A673 (cell line): ENCODE measurements at regions not wholly inside any gene's neighbourhood (a gene's known extent, or its start where the extent isn't known, plus 50 kb on each side); places are given as distances from the start of the nearest gene placed in this dataset.

Source experiments
- BruUV-seq: library from RNA; stranded (reverse); fragments of 400-500 nt; replicated peaks from 2 replicates; lab custom pipeline; 2021; lab: Mats Ljungman, UMichigan
- CTCF ChIA-PET: fragments of 300-600 bp; sonication (Branson Sonifier 250); formaldehyde crosslinking; loops from one replicate; lab custom pipeline; 2022; ENCODE audit warnings: antibody characterized with exemption; lab: Charles Lee
- POLR2A ChIA-PET: fragments of 300-600 bp; sonication (Branson Sonifier 250); formaldehyde crosslinking; loops from one replicate; lab custom pipeline; 2022; ENCODE audit warnings: antibody characterized with exemption; ENCODE audit not compliant: low non-redundant PET; lab: Charles Lee
- DNase-seq: peaks from one replicate; pipeline ENCODE4 v3.0.0-alpha.2; 2015; ENCODE audit warnings: low spot score
- H3K27ac ChIP-seq: fragments of 200-600 bp; sonication (generic); 2 replicates; pipeline ENCODE4 v1.5.1; 2016; ENCODE audit warnings: mixed run types, low read depth, mild to moderate bottlenecking, mixed read lengths, antibody characterized with exemption, low read length; ENCODE audit not compliant: poor library complexity, severe bottlenecking
- H3K27me3 ChIP-seq: fragments of 200-600 bp; sonication (generic); replicated peaks from 2 replicates; pipeline ENCODE4 v1.6.1; 2017; ENCODE audit warnings: mixed run types, low read depth, mild to moderate bottlenecking, mixed read lengths, antibody characterized with exemption, low read length; ENCODE audit not compliant: insufficient read depth, poor library complexity
- H3K36me3 ChIP-seq: fragments of 200-600 bp; sonication (generic); 2 replicates; pipeline ENCODE4 v1.6.1; 2016; ENCODE audit warnings: mixed run types, mild to moderate bottlenecking, mixed read lengths, antibody characterized with exemption, low read length; ENCODE audit not compliant: insufficient read depth, poor library complexity, severe bottlenecking
- H3K4me1 ChIP-seq: fragments of 200-600 bp; sonication (generic); 2 replicates; pipeline ENCODE4 v1.6.1; 2017; ENCODE audit warnings: mixed run types, mild to moderate bottlenecking, mixed read lengths, antibody characterized with exemption, low read length; ENCODE audit not compliant: insufficient read depth, poor library complexity, severe bottlenecking
- H3K4me3 ChIP-seq: fragments of 200-600 bp; sonication (generic); 2 replicates; pipeline ENCODE4 v1.5.1; 2016; ENCODE audit warnings: low read depth, mixed run types, mild to moderate bottlenecking, mixed read lengths, low read length; ENCODE audit not compliant: poor library complexity, severe bottlenecking
- H3K9me3 ChIP-seq: fragments of 200-600 bp; sonication (generic); 2 replicates; pipeline ENCODE4 v1.6.1; 2016; ENCODE audit warnings: mixed run types, low read depth, mild to moderate bottlenecking, mixed read lengths, antibody characterized with exemption, low read length; ENCODE audit not compliant: poor library complexity, severe bottlenecking
- CTCF ChIP-seq: fragments of 300-800, 200-600 bp; sonication (generic); conservative IDR thresholded peaks from 2 replicates; pipeline ENCODE4 v1.5.1; 2017; ENCODE audit warnings: low read depth, mild to moderate bottlenecking, antibody characterized with exemption, low read length, moderate library complexity, mixed read lengths
- EZH2 ChIP-seq: fragments of 200-600 bp; sonication (generic); IDR thresholded peaks from 2 replicates; pipeline ENCODE4 v1.6.1; 2017; ENCODE audit warnings: borderline replicate concordance, low read depth, mild to moderate bottlenecking, mixed read lengths, antibody characterized with exemption, low read length; ENCODE audit not compliant: poor library complexity, severe bottlenecking
- intact Hi-C: fragments of 100-400 bp; cut with micrococcal nuclease; formaldehyde crosslinking; loops from one replicate; pipeline ENCODE4 v1.10.0; 2022; ENCODE audit not compliant: unreplicated experiment

GRCh38 chr2:196384729-196385128 lies 213.4 kb upstream of the STK17B start:
- H3K4me1 ChIP-seq, result no peaks in the 10 kb centered on the region
- DNase-seq, result no peak
- no peak for TF ChIP-seq EZH2
- TF ChIP-seq CTCF, result no peak
- CTCF ChIA-PET, result no interaction called here
- H3K36me3 ChIP-seq, result no peaks in the 10 kb centered on the region
- no peak overlapping the region for H3K4me3 ChIP-seq
- POLR2A ChIA-PET, result no interaction called here
- intact Hi-C loops, result no loop called here
- no peaks in the 10 kb centered on the region for H3K9me3 ChIP-seq
- no peak overlapping the region for H3K27ac ChIP-seq
- no TSS peak for BruUV-seq
- H3K27me3 ChIP-seq, result no peaks in the 10 kb centered on the region

GRCh38 chr2:196389670-196390069 lies 218.3 kb upstream of the STK17B start:
- ChIA-PET CTCF (no interaction called here), POLR2A (no interaction called here)
- intact Hi-C loops, result no loop called here
- H3K4me1 ChIP-seq, result no peaks in the 10 kb centered on the region
- TF ChIP-seq EZH2 (no peak), CTCF (no peak)
- no TSS peak for BruUV-seq
- DNase-seq, result no peak
- H3K9me3 ChIP-seq, result no peaks in the 10 kb centered on the region
- H3K27me3 ChIP-seq, result no peaks in the 10 kb centered on the region
- no peaks in the 10 kb centered on the region for H3K36me3 ChIP-seq
- no peak overlapping the region for H3K27ac ChIP-seq
- no peak overlapping the region for H3K4me3 ChIP-seq

- H3K4me1 ChIP-seq, result no peaks in the 10 kb centered on the region
- TF ChIP-seq CTCF (no peak), EZH2 (no peak)
- no peaks in the 10 kb centered on the region for H3K36me3 ChIP-seq
- intact Hi-C loops, result no loop called here
- H3K9me3 ChIP-seq, result no peaks in the 10 kb centered on the region
- no peak overlapping the region for H3K27ac ChIP-seq
- no peak for DNase-seq
- H3K4me3 ChIP-seq, result no peak overlapping the region
- CTCF ChIA-PET, result no interaction called here
- POLR2A ChIA-PET, result no interaction called here
- no peaks in the 10 kb centered on the region for H3K27me3 ChIP-seq
- BruUV-seq, result no TSS peak
Observed at GRCh38 chr2:196390243-196391148, 219.1 kb upstream of the STK17B start.
